H1 (cell line): ENCODE measurements at regions not wholly inside any gene's neighbourhood (a gene's known extent, or its start where the extent isn't known, plus 50 kb on each side); places are given as distances from the start of the nearest gene placed in this dataset.

Source experiments
- CTCF ChIA-PET: fragments of 300-600 bp; sonication (Branson Sonifier 250); formaldehyde crosslinking; loops from one replicate; lab custom pipeline; 2021; ENCODE audit not compliant: partially characterized antibody; lab: Charles Lee
- POLR2A ChIA-PET: fragments of 300-600 bp; sonication (Branson Sonifier 250); formaldehyde crosslinking; loops from one replicate; lab custom pipeline; 2021; ENCODE audit warnings: inconsistent platforms; ENCODE audit not compliant: partially characterized antibody; lab: Charles Lee
- DNase-seq, 2 experiments: peaks; one replicate each; pipeline versions ENCODE4 v3.0.0 to v3.0.0-alpha.2; 2010 to 2022; ENCODE audit warnings: low spot score in 2 of 2, low read depth in 1 of 2, mixed read lengths in 1 of 2
- FAIRE-seq: peaks from 2 replicates; lab custom pipeline; 2011; peaks lifted over from hg19 to GRCh38; lab: Jason Lieb, UNC
- H2AFZ ChIP-seq: 2 replicates; pipeline ENCODE4 v1.8.1; 2012; ENCODE audit warnings: low read length, inconsistent platforms
- H2AK5ac ChIP-seq: 2 replicates; pipeline ENCODE4 v1.6.1; 2013; ENCODE audit warnings: low read depth, low read length
- H2BK120ac ChIP-seq: replicated peaks from 2 replicates; pipeline ENCODE3; 2013; ENCODE audit warnings: low read depth, low read length, inconsistent platforms
- H2BK12ac ChIP-seq: 2 replicates; pipeline ENCODE4 v1.6.1; 2013; ENCODE audit warnings: low read depth, low read length
- H2BK15ac ChIP-seq: 2 replicates; pipeline ENCODE4 v1.6.1; 2013; ENCODE audit warnings: low read length
- H2BK20ac ChIP-seq: 2 replicates; pipeline ENCODE4 v1.6.1; 2013; ENCODE audit warnings: low read length
- H2BK5ac ChIP-seq: 2 replicates; pipeline ENCODE4 v1.6.1; 2013; ENCODE audit warnings: low read depth, low read length
- H3K14ac ChIP-seq: 2 replicates; pipeline ENCODE4 v1.6.1; 2013; ENCODE audit warnings: inconsistent platforms; ENCODE audit not compliant: insufficient read length
- H3K18ac ChIP-seq: 2 replicates; pipeline ENCODE4 v1.6.1; 2013; ENCODE audit warnings: low read length; ENCODE audit errors: extremely low read depth
- H3K23ac ChIP-seq: 2 replicates; pipeline ENCODE4 v1.6.1; 2013; ENCODE audit warnings: inconsistent platforms; ENCODE audit not compliant: insufficient read length
- H3K23me2 ChIP-seq: 2 replicates; pipeline ENCODE4 v1.6.1; 2013; ENCODE audit warnings: low read depth, low read length
- H3K27ac ChIP-seq: 2 replicates; pipeline ENCODE4 v1.6.1; 2011; ENCODE audit warnings: low read depth, low read length, inconsistent platforms
- H3K27me3 ChIP-seq, 4 experiments: replicated peaks in 1 of 4; 1 replicate in 1 of 4; 2 replicates in 3 of 4; pipeline versions ENCODE4 v1.6.1 to v1.8.1; 2011 to 2013; ENCODE audit warnings: low read length in 3 of 4, mild to moderate bottlenecking in 3 of 4, inconsistent platforms in 2 of 4, mixed read lengths in 2 of 4, moderate library complexity in 1 of 4; ENCODE audit not compliant: control insufficient read depth in 3 of 4, insufficient read depth in 3 of 4; ENCODE audit errors: extremely low read depth in 1 of 4
- H3K36me3 ChIP-seq, 4 experiments: 2 replicates each; pipeline versions ENCODE4 v1.6.1 to v1.8.1; 2011 to 2013; ENCODE audit warnings: mild to moderate bottlenecking in 4 of 4, low read length in 3 of 4, moderate library complexity in 2 of 4, control low read depth in 1 of 4, inconsistent platforms in 1 of 4; ENCODE audit not compliant: insufficient read depth in 4 of 4, control insufficient read depth in 2 of 4
- H3K4ac ChIP-seq: replicated peaks from 2 replicates; pipeline ENCODE3; 2013; ENCODE audit warnings: low read length, low read depth, mixed read lengths, inconsistent platforms; ENCODE audit not compliant: insufficient read length
- H3K4me1 ChIP-seq, 4 experiments: replicated peaks in 1 of 4; 1 replicate in 1 of 4; 2 replicates in 3 of 4; pipeline versions ENCODE4 v1.6.1 to v1.8.1; 2011 to 2013; ENCODE audit warnings: low read length in 3 of 4, inconsistent platforms in 2 of 4, mixed read lengths in 1 of 4; ENCODE audit not compliant: insufficient read depth in 4 of 4, control insufficient read depth in 3 of 4
- H3K4me2 ChIP-seq, 2 experiments: 2 replicates each; pipeline versions ENCODE4 v1.6.1 to v1.8.1; 2011 to 2013; ENCODE audit warnings: low read depth in 2 of 2, low read length in 2 of 2, control low read depth in 1 of 2, inconsistent platforms in 1 of 2, mild to moderate bottlenecking in 1 of 2; ENCODE audit not compliant: insufficient read depth in 1 of 2
- H3K4me3 ChIP-seq, 4 experiments: fragments of 200-600, 300-600 bp in 1 of 4; sonication (generic), shearing (Covaris generic), sonication (Bioruptor Twin) in 1 of 4; 2 replicates each; pipeline versions ENCODE4 v1.5.1 to v1.8.1; 2011 to 2016; ENCODE audit warnings: low read length in 4 of 4, low read depth in 3 of 4, control low read depth in 2 of 4, inconsistent platforms in 2 of 4, mild to moderate bottlenecking in 2 of 4, mixed read lengths in 1 of 4, moderate library complexity in 1 of 4; ENCODE audit not compliant: insufficient read depth in 2 of 4; ENCODE audit errors: extremely low read depth in 1 of 4
- H3K56ac ChIP-seq: replicated peaks from 2 replicates; pipeline ENCODE3; 2013; ENCODE audit warnings: low read depth, mild to moderate bottlenecking, mixed read lengths, low read length, inconsistent platforms; ENCODE audit not compliant: insufficient read length
- H3K79me1 ChIP-seq: 2 replicates; pipeline ENCODE4 v1.6.1; 2013; ENCODE audit warnings: low read depth, low read length, control low read depth
- H3K79me2 ChIP-seq, 2 experiments: 2 replicates each; pipeline versions ENCODE4 v1.6.1 to v1.8.1; 2012 to 2013; ENCODE audit warnings: low read length in 2 of 2, mild to moderate bottlenecking in 2 of 2, inconsistent platforms in 1 of 2; ENCODE audit not compliant: insufficient read depth in 2 of 2, control insufficient read depth in 1 of 2
- H3K9ac ChIP-seq, 4 experiments: replicated peaks in 1 of 4; 1 replicate in 1 of 4; 2 replicates in 3 of 4; pipeline versions ENCODE4 v1.6.1 to v1.8.1; 2011 to 2013; ENCODE audit warnings: low read depth in 3 of 4, low read length in 3 of 4, control low read depth in 2 of 4, mild to moderate bottlenecking in 2 of 4, moderate library complexity in 2 of 4, inconsistent platforms in 1 of 4; ENCODE audit errors: extremely low read depth in 1 of 4
- H3K9me3 ChIP-seq, 2 experiments: 2 replicates each; pipeline versions ENCODE4 v1.6.1 to v1.8.1; 2012 to 2013; ENCODE audit warnings: mild to moderate bottlenecking in 2 of 2, moderate library complexity in 2 of 2, control low read depth in 1 of 2, inconsistent platforms in 1 of 2, low read depth in 1 of 2, low read length in 1 of 2, mixed read lengths in 1 of 2; ENCODE audit not compliant: insufficient read depth in 2 of 2
- H4K20me1 ChIP-seq, 2 experiments: replicated peaks in 1 of 2; 2 replicates each; pipeline versions ENCODE3 to v1.8.1; 2011 to 2013; ENCODE audit warnings: inconsistent platforms in 2 of 2, low read length in 2 of 2, mild to moderate bottlenecking in 1 of 2; ENCODE audit not compliant: insufficient read depth in 2 of 2, control insufficient read depth in 1 of 2
- H4K5ac ChIP-seq: 2 replicates; pipeline ENCODE4 v1.6.1; 2013; ENCODE audit warnings: low read length, low read depth, mixed read lengths, inconsistent platforms; ENCODE audit not compliant: insufficient read length
- H4K8ac ChIP-seq: 2 replicates; pipeline ENCODE4 v1.8.0; 2013; ENCODE audit warnings: mild to moderate bottlenecking, moderate library complexity, low read length, inconsistent platforms; ENCODE audit not compliant: insufficient read depth; ENCODE audit errors: extremely low read depth
- H4K91ac ChIP-seq: replicated peaks from 2 replicates; pipeline ENCODE3; 2013; ENCODE audit warnings: low read length, mixed read lengths, inconsistent platforms; ENCODE audit not compliant: insufficient read length
- WGBS, 2 experiments: shearing (Covaris generic) in 1 of 2; methylation state at CpG; one replicate each; pipeline versions ENCODE4 v1.1.6 to v1.1.7; 2013 to 2015; ENCODE audit warnings: low lambda C conversion rate in 2 of 2, mixed read lengths in 2 of 2, inconsistent platforms in 1 of 2, low coverage in 1 of 2, missing lambda C conversion rate in 1 of 2; ENCODE audit not compliant: insufficient replicate concordance in 2 of 2, insufficient coverage in 1 of 2, insufficient read length in 1 of 2; ENCODE audit errors: extremely low coverage in 1 of 2, missing lambda C conversion rate in 1 of 2; 5-methylcytosine and 5-hydroxymethylcytosine counted together

- Histone ChIP-seq H4K20me1 (no peaks in the 10 kb centered on the region), H4K91ac (peak overlapping the region; percentile 22), H2AFZ (no peak overlapping the region), H3K9ac (no peak overlapping the region), H3K4me1 (peaks cover 3 to 11% (median 7%) of the 10 kb centered on the region in 4 experiments; a peak in 5 of 7 replicates), H2BK15ac (no peak overlapping the region), H2BK20ac (no peak overlapping the region), H4K8ac (no peak overlapping the region), H4K5ac (no peak overlapping the region), H3K14ac (no peak overlapping the region), H3K36me3 (no peaks in the 10 kb centered on the region), H3K4me2 (no peak overlapping the region), H2AK5ac (no peak overlapping the region), H3K27ac (no peak overlapping the region), H3K79me1 (no peaks in the 10 kb centered on the region), H3K4ac (no peak overlapping the region), H3K9me3 (no peaks in the 10 kb centered on the region), H2BK5ac (no peak overlapping the region), H3K79me2 (no peaks in the 10 kb centered on the region), H3K27me3 (no peaks in the 10 kb centered on the region), H3K23me2 (no peaks in the 10 kb centered on the region; the same call in 1 of the 2 replicates), H2BK12ac (no peak overlapping the region), H3K23ac (no peak overlapping the region), H3K56ac (no peak overlapping the region), H2BK120ac (no peak overlapping the region), H3K18ac (no peak overlapping the region), H3K4me3 (no peak overlapping the region)
- CTCF ChIA-PET = interaction anchor here (0.6 kb wide), 1 partner anchor 403 kb away, joined by 3 read pairs; no protein-coding TSS in a partner anchor
- POLR2A ChIA-PET = no interaction called here
- 88% methylated on average over 11 of the region's 11 CpGs; no CpG with 5 or more reads in 1 of the 2 experiments for WGBS, 2 experiments
- FAIRE-seq = no peak
- peak in 1 of 2 experiments; percentile 33 for DNase-seq
Observed at GRCh38 chr1:30507401-30508174, 215.8 kb downstream of the MATN1 start.
